ENCODE measurements at regions not wholly inside any gene's neighbourhood (a gene's known extent, or its start where the extent isn't known, plus 50 kb on each side); places are given as distances from the start of the nearest gene placed in this dataset.

- no peak for DNase-seq (ENCODE audit: low read depth)
- TF ChIP-seq CTCF (IDR thresholded peaks at IDR 0.05; ENCODE audit: insufficient read depth, low read length, poor library complexity, severe bottlenecking): no peak
- Histone ChIP-seq H3K4me3 (ENCODE audit: low read depth, low read length) (no peak overlapping the region), H3K27me3 (ENCODE audit: control insufficient read depth, insufficient read depth, low read length) (no peaks in the 10 kb centered on the region), H3K36me3 (ENCODE audit: control insufficient read depth, insufficient read depth, low read length) (no peaks in the 10 kb centered on the region)
These were observed 385.9 kb upstream of the SYT4 start for GRCh38 chr18:43663159-43663558.

GRCh38 chr18:43664487-43665008 is 387.3 kb upstream of the SYT4 start:
- Histone ChIP-seq H3K36me3 (ENCODE audit: control insufficient read depth, insufficient read depth, low read length) (no peaks in the 10 kb centered on the region), H3K27me3 (ENCODE audit: control insufficient read depth, insufficient read depth, low read length) (no peaks in the 10 kb centered on the region), H3K4me3 (ENCODE audit: low read depth, low read length) (no peak overlapping the region)
- DNase-seq (ENCODE audit: low read depth): no peak
- TF ChIP-seq CTCF (IDR thresholded peaks at IDR 0.05; ENCODE audit: insufficient read depth, low read length, poor library complexity, severe bottlenecking): no peak

DNA sequence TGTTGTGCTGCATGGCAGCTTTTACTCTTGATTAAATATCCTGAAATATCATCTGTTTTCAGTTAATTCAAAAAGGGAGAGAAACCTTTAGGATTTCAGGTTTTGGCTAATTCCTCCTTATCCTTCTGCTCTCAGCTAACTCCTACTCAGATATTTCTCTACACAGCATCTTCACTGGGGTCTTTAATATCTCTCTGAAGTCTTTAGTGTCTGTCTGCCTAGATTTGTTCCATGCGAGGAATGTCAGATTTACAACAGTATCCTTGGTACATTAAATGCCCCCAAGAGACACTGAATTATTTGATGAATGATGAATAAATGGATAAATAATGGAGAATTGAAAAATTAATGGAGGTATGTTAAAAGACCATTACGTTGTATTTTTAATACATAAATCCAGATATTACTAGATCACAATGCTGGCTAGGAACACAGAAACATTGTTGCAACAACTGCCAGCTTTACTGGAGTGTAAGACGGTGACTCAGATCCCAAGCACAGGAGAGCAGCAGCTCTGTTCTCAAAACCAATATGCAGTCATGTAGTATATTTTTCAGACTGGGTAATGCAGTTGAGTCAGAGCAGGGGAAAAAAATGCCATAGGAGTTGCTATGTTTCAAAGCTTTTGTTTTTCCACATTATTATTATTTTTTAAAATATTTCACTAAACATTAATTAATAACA is 388.0 kb upstream of the SYT4 start:
- Histone ChIP-seq H3K4me3 (ENCODE audit: low read depth, low read length) (no peak overlapping the region), H3K36me3 (ENCODE audit: control insufficient read depth, insufficient read depth, low read length) (no peaks in the 10 kb centered on the region), H3K27me3 (ENCODE audit: control insufficient read depth, insufficient read depth, low read length) (no peaks in the 10 kb centered on the region)
- TF ChIP-seq CTCF (IDR thresholded peaks at IDR 0.05; ENCODE audit: insufficient read depth, low read length, poor library complexity, severe bottlenecking): no peak
- peak; percentile 67 for DNase-seq (ENCODE audit: low read depth)

- no peak for TF ChIP-seq CTCF (IDR thresholded peaks at IDR 0.05; ENCODE audit: insufficient read depth, low read length, poor library complexity, severe bottlenecking)
- DNase-seq (ENCODE audit: low read depth): no peak
- Histone ChIP-seq H3K27me3 (ENCODE audit: control insufficient read depth, insufficient read depth, low read length) (no peaks in the 10 kb centered on the region), H3K36me3 (ENCODE audit: control insufficient read depth, insufficient read depth, low read length) (no peaks in the 10 kb centered on the region), H3K4me3 (ENCODE audit: low read depth, low read length) (no peak overlapping the region)
These were observed 391.6 kb upstream of the SYT4 start for GRCh38 chr18:43668866-43669265.

GRCh38 chr18:43671431-43671830 is 394.1 kb upstream of the SYT4 start:
- Histone ChIP-seq H3K36me3 (ENCODE audit: control insufficient read depth, insufficient read depth, low read length) (no peaks in the 10 kb centered on the region), H3K27me3 (ENCODE audit: control insufficient read depth, insufficient read depth, low read length) (no peaks in the 10 kb centered on the region), H3K4me3 (ENCODE audit: low read depth, low read length) (no peak overlapping the region)
- TF ChIP-seq CTCF (IDR thresholded peaks at IDR 0.05; ENCODE audit: insufficient read depth, low read length, poor library complexity, severe bottlenecking): no peak
- DNase-seq (ENCODE audit: low read depth): peak; percentile 69

DNA sequence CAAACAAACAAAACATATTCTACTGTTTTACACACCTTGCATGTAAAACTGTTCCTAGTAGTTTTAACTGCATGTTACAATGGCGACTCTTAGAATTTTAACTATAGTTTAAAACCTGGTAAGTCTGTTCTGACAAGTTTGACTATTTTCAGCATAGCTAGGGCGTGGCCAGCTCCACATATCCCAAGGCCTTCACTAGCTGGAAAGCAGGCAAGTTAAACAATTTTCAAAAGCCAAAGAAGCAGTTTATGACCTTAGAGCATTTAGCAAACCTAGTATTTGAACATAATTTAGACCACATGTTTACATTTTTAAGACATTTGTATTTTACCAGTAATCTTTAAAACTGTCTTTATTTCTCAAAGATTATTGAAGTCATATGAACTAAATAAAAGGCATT is 402.8 kb upstream of the SYT4 start:
- no peak for TF ChIP-seq CTCF (IDR thresholded peaks at IDR 0.05; ENCODE audit: insufficient read depth, low read length, poor library complexity, severe bottlenecking)
- H3K4me3 ChIP-seq (ENCODE audit: low read depth, low read length): no peak overlapping the region
- no peaks in the 10 kb centered on the region for H3K27me3 ChIP-seq (ENCODE audit: control insufficient read depth, insufficient read depth, low read length)
- no peak for DNase-seq (ENCODE audit: low read depth)
- H3K36me3 ChIP-seq (ENCODE audit: control insufficient read depth, insufficient read depth, low read length): no peaks in the 10 kb centered on the region

Measured in kidney epithelial cell (primary cell).